Adipocyte (in vitro differentiated cells): ENCODE measurements at regions not wholly inside any gene's neighbourhood (a gene's known extent, or its start where the extent isn't known, plus 50 kb on each side); places are given as distances from the start of the nearest gene placed in this dataset.

ENCODE experiments used
- DNase-seq: peaks from one replicate; pipeline ENCODE4 v3.0.0-alpha.2; 2015; ENCODE audit warnings: low read depth
- H3K27me3 ChIP-seq: replicated peaks from 2 replicates; pipeline ENCODE4 v1.7.0; 2013; ENCODE audit warnings: mild to moderate bottlenecking, low read length, moderate library complexity; ENCODE audit not compliant: control insufficient read depth, insufficient read depth
- H3K36me3 ChIP-seq: 2 replicates; pipeline ENCODE4 v1.7.0; 2013; ENCODE audit warnings: low read length, mild to moderate bottlenecking, moderate library complexity; ENCODE audit not compliant: control insufficient read depth, insufficient read depth, severe bottlenecking
- H3K4me1 ChIP-seq: 2 replicates; pipeline ENCODE4 v1.7.0; 2013; ENCODE audit warnings: mild to moderate bottlenecking, low read length, moderate library complexity; ENCODE audit not compliant: control insufficient read depth, insufficient read depth
- H3K4me3 ChIP-seq: 2 replicates; pipeline ENCODE4 v1.7.0; 2013; ENCODE audit warnings: mild to moderate bottlenecking, low read length, moderate library complexity
- H3K9ac ChIP-seq: 2 replicates; pipeline ENCODE4 v1.7.0; 2013; ENCODE audit warnings: mild to moderate bottlenecking, low read length, moderate library complexity
- H3K9me3 ChIP-seq: 2 replicates; pipeline ENCODE4 v1.7.0; 2013; ENCODE audit warnings: mild to moderate bottlenecking, low read length, moderate library complexity; ENCODE audit not compliant: control insufficient read depth

DNA sequence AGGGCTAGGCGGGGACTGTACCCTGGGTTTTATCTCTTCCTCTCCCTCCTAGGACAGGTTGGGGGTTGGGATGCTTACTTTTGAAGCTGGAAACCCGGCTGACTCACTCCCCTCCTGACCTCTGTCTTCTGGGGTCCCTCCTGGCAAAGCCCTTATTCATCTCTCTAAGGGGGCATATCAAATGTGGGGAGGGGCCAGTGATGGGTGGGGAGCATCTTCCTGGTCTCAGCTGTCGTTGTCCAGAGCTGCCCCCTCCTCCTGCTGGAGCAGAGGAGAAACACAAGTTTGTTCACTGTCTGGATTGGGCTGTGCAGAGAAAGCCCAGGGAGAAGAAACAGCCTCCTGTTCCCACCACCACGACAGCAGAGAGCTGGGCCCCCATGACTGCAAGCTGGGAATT, 85.8 kb downstream of the TNFAIP2 start:
- H3K9ac ChIP-seq: peak overlapping the region; percentile 89
- DNase-seq: no peak
- H3K4me3 ChIP-seq: peak overlapping the region; percentile 84
- H3K36me3 ChIP-seq: peaks cover 3% of the 10 kb centered on the region
- H3K27me3 ChIP-seq: no peaks in the 10 kb centered on the region
- H3K4me1 ChIP-seq: peaks cover 35% of the 10 kb centered on the region
- no peaks in the 10 kb centered on the region for H3K9me3 ChIP-seq

DNA sequence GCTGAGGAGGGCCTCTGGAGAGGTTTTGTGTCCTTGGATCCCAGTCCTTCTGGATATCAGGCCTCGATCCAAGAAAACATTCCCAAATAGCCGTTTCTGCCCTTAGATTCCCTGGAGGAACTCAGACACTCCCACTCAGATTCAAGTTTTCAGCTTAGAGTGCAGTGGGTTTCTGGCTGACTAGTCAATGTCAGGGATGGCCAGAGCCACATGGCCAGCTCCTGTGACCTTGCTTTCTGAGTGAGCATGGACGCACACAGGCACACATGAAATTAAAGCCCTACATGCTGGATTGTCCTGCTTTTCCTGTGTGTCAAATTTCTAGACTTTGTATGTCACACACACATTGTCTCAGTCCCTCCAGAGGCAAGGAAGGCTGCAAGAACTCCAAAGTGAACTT, 86.2 kb downstream of the TNFAIP2 start:
- peak overlapping the region; percentile 89 for H3K9ac ChIP-seq
- no peaks in the 10 kb centered on the region for H3K27me3 ChIP-seq
- DNase-seq: no peak
- H3K36me3 ChIP-seq: peaks cover 3% of the 10 kb centered on the region
- H3K9me3 ChIP-seq: no peaks in the 10 kb centered on the region
- peak overlapping the region; percentile 84 for H3K4me3 ChIP-seq
- peaks cover 35% of the 10 kb centered on the region for H3K4me1 ChIP-seq

DNA sequence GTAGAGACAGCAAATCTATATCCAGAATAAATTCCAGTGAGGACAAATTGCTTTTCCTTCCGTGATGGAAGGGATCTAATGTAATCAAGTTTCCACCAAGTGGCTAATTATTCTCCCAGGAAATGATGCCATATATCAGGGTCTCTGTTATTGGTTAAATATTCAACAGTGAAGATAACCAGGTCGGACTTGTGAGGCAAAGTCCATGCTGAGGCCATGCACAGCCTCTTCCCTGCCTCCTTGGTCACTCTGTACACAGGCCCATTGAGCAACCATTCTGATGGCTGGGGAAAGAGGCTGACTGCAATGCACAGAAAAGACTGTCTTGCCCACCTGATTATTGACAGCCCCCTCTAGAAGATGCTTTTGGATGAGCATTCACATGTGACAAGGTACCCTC, 90.1 kb downstream of the TNFAIP2 start:
- H3K27me3 ChIP-seq: no peaks in the 10 kb centered on the region

DNA sequence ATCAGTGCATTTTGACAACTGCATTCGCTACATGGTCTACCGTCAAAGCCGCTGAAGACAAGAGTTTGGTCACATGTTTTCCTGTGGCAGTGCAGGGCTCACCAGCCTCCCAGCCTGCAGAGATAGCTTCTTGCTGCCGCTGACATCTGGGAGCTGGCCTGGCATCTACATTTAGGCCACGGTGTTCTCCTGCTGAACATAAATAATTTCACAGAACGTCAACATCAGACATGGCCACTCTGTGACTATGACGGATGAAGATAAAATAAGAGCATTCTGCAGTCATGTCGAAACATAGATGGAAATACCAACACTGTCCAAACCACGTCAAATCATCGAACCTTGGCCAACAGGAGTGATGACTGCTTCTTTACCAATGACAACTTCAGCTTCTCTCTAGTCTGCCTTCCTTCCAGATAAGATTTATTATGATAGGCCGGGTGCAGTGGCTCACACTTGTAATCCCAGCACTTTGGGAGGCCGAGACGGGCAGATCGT, 91.2 kb downstream of the TNFAIP2 start:
- H3K4me1 ChIP-seq: peaks cover 5% of the 10 kb centered on the region
- H3K9me3 ChIP-seq: peaks cover 9% of the 10 kb centered on the region
- no peak for DNase-seq
- H3K4me3 ChIP-seq: no peak overlapping the region
- H3K9ac ChIP-seq: no peak overlapping the region
- no peaks in the 10 kb centered on the region for H3K27me3 ChIP-seq
- H3K36me3 ChIP-seq: peaks cover 3% of the 10 kb centered on the region

More for the DNA sequence above, 90.1 kb downstream of the TNFAIP2 start:
- Histone ChIP-seq H3K36me3 (peaks cover 3% of the 10 kb centered on the region), H3K4me1 (peaks cover 9% of the 10 kb centered on the region), H3K4me3 (no peak overlapping the region), H3K9ac (no peak overlapping the region), H3K9me3 (peaks cover 9% of the 10 kb centered on the region)
- no peak for DNase-seq

DNA sequence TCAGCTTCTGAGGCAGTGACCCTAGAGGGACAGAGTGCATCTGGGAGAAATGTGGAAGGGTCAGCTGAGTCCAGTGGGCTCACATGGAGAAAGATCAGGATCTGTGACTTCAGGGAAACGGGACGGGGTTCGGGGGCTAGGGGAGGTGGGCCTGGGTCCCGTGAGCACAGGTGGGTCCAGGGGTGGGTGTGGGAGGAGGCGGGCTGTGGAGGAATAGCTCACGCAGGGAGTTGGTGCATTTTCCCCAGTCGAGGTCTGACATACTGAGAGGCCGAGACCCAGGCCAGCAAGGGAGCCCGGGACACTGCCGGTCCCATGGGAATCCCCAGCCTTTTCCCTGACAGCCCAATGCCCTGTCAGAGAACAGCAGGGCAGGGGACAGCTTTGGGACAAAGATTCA, 93.1 kb downstream of the TNFAIP2 start:
- Histone ChIP-seq H3K4me3 (no peak overlapping the region), H3K27me3 (no peaks in the 10 kb centered on the region), H3K9ac (no peak overlapping the region), H3K4me1 (no peaks in the 10 kb centered on the region), H3K9me3 (peaks cover 9% of the 10 kb centered on the region), H3K36me3 (peaks cover 3% of the 10 kb centered on the region)
- DNase-seq: no peak

DNA sequence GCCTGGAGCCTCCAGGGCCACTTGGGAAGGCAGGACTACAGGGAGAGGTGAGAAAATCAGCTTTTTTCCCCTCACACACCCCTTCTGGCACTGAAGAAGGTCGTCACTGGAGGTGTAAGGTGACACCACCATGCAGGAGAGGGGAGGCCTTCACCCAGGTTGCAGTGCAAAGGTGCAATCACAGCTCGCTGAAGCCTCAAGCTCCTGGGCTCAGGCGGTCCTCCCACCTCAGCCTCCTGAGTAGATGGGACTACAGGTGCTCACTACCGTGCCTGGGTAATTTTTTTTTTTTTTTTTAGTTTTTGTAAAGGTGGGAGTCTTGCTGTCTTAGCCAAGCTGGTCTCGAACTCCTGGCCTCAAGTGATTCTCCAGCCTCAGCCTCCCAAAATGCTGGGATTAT, 93.6 kb downstream of the TNFAIP2 start:
- peaks cover 4% of the 10 kb centered on the region for H3K27me3 ChIP-seq
- peaks cover 3% of the 10 kb centered on the region for H3K36me3 ChIP-seq
- H3K9ac ChIP-seq: no peak overlapping the region
- peaks cover 9% of the 10 kb centered on the region for H3K9me3 ChIP-seq
- no peaks in the 10 kb centered on the region for H3K4me1 ChIP-seq
- H3K4me3 ChIP-seq: no peak overlapping the region
- no peak for DNase-seq

DNA sequence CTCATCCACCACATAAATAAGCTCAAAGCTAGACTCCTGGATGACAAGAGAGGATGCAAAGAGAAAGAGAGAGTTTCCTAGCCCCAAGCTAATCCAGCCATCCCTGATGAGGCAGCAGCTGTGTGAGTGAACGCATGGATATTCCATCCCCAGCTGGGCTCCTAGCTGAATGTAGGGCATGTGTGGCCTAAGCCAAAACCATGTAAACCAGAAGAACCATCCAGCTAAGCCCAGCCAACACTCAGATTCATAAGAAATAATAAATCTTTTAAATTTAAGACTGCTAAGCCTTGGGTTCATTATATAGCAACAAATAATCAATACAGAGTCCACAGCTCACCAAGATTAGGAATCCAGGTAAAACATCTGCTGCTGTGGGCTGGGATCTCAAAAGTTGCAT, 94.3 kb downstream of the TNFAIP2 start:
- Histone ChIP-seq H3K9me3 (peaks cover 9% of the 10 kb centered on the region), H3K4me1 (no peaks in the 10 kb centered on the region), H3K27me3 (peaks cover 8% of the 10 kb centered on the region), H3K4me3 (no peak overlapping the region), H3K36me3 (no peaks in the 10 kb centered on the region), H3K9ac (no peak overlapping the region)
- DNase-seq: no peak

DNA sequence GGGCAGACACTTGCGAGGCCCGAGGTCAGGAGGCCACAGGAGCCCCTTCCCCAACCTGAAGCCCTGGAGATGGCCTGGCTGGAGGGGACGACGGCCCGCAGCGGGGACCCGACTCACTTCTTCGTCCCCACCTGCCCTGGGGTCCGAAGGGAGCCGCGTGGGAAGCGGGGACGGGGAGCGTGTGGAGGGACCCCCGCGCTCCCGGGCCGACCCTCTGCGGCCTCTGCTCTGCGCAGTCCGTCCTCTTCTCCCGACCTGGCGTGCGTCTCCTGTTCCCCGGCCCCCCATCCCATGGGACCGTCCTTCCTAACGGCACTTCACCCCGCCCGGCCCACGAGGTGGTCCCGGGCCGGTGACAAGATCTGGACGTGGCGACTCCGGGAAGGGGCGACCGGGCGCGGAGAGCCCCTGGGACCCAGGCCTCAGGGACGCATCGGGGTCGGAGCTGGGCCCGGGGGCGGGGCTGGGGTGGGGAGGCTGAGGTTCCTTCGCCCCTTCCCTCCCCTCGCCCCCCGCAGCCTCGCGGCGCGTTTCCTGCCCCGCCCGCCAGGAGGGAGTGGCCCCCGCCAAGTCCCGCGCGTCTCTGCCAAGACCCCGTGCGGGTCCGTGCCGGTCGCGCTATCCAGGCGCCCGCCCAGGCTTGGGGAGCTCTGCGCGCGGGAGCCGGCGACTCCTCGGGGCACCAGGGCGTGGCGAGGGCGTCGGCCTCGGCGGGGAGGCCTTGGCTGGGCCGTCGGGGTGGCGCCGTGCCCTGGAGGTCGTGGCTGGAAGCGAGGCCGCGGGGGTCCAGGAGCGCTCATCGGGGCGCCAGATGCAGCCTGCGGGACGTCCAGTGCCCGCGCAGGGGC, 97.1 kb downstream of the TNFAIP2 start:
- DNase-seq: peak; percentile 11
- peaks cover 21% of the 10 kb centered on the region for H3K27me3 ChIP-seq
- H3K9me3 ChIP-seq: peaks cover 9% of the 10 kb centered on the region
- H3K4me1 ChIP-seq: no peaks in the 10 kb centered on the region
- H3K4me3 ChIP-seq: peak overlapping the region; percentile 71
- no peaks in the 10 kb centered on the region for H3K36me3 ChIP-seq
- peak overlapping the region; percentile 42 for H3K9ac ChIP-seq

DNA sequence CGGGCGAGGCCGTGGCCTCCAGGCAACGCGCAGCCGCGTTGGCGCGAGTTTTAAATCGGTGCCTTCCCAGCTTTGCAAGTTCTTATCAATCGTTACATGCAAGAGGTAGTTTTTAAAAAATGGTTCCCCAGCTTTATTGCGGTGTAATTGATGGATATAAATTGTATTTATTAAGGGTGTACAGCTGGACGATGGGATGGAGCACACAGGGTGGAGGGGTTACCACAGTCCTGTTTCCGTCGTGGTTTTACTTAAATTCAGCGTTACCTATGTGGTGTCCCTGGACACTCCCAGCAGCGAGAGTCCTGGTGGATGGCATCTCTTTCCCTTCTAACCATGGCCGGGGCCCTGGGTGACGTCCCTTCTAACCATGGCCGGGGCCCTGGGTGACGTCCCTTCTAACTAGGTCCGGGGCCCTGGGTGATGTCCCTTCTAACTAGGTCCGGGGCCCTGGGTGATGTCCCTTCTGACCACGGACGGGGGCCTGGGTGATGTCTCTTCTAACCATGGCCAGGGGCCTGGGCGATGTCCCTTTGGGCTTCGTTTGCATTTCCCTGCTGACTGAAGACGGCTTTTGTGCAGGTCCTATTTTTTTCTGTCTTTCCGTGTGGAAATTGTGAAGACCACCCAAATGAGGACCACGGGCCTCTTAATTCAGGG, 97.9 kb downstream of the TNFAIP2 start:
- Histone ChIP-seq H3K36me3 (no peaks in the 10 kb centered on the region), H3K4me3 (peak overlapping the region; percentile 71)

DNA sequence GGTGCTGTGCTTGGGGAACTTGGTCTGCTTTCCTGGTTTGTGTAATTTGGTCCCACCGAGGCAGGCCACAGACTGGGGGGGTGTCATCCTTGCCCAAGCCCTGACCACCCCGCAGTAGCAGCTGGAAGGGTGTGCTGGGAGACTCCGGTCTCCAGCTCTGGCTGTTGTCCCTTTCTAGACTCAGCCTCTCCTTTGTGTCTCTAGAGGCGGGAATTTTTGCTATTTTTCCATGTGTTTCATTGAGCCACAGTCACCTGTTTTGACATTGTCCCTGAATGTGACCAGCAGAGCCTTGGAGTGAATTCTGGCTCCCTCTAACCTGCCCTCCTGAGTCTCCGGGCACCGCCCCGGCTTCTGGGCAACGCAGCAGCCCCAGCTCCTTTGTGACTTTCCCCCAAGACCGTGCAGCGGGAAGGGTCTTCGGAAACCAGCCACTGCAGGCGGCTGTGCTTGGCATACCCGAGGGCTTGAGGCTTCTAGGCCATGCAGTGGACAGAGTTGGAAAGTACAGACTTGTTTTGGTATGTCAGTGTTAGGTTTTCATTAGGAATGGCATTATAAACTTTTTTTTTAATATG, 98.6 kb downstream of the TNFAIP2 start:
- peaks cover 32% of the 10 kb centered on the region for H3K27me3 ChIP-seq
- H3K9me3 ChIP-seq: peaks cover 9% of the 10 kb centered on the region

More for the DNA sequence above, 97.9 kb downstream of the TNFAIP2 start:
- Histone ChIP-seq H3K9me3 (peaks cover 9% of the 10 kb centered on the region), H3K27me3 (peaks cover 25% of the 10 kb centered on the region), H3K9ac (peak overlapping the region; percentile 42), H3K4me1 (no peaks in the 10 kb centered on the region)
- no peak for DNase-seq

DNA sequence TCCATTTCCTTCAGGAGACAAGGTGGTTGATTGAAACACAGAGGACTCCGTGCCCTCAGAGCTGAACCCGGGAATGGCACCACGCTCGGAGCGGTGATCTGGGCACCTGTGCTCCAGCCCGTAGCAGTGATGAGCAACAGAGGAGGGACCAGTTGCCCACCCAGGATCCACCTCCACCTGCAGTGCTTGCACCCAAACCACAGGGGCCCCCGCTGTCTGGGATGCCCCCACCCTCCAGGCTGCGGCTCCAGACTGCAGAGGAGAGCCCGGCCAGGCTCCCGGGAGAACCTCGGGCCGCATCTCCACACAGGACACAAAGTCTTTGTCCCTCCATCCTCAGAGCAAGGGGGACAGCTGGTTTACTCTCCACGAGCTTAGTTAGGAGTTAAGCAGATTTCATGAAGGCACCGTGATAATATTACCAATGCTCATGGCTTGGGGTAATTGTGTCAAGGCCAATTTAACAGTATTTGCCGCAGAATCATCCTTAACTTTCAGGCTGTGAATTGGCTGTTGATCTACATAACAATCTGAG, 100.6 kb downstream of the TNFAIP2 start:
- Histone ChIP-seq H3K4me3 (no peak overlapping the region), H3K36me3 (no peaks in the 10 kb centered on the region), H3K9ac (no peak overlapping the region), H3K4me1 (no peaks in the 10 kb centered on the region), H3K27me3 (peaks cover 37% of the 10 kb centered on the region), H3K9me3 (no peaks in the 10 kb centered on the region)
- no peak for DNase-seq

More for the DNA sequence above, 98.6 kb downstream of the TNFAIP2 start:
- no peak overlapping the region for H3K9ac ChIP-seq
- no peak overlapping the region for H3K4me3 ChIP-seq
- no peaks in the 10 kb centered on the region for H3K4me1 ChIP-seq
- no peak for DNase-seq
- no peaks in the 10 kb centered on the region for H3K36me3 ChIP-seq
